ENCODE measurements at regions not wholly inside any gene's neighbourhood (a gene's known extent, or its start where the extent isn't known, plus 50 kb on each side); places are given as distances from the start of the nearest gene placed in this dataset.

- intact Hi-C loops (cut with micrococcal nuclease; ENCODE audit: unreplicated experiment) = no loop called here
- Histone ChIP-seq H3K9me3 (replicated peaks; ENCODE audit: control insufficient read depth, insufficient read depth, low read length) (no peaks in the 10 kb centered on the region; the same call in 2 of the 3 replicates), H3K79me2 (ENCODE audit: control insufficient read depth, insufficient read depth, low read length) (no peaks in the 10 kb centered on the region), H4K20me1 (ENCODE audit: control insufficient read depth, insufficient read depth) (no peaks in the 10 kb centered on the region), H3K4me1 (ENCODE audit: control insufficient read depth, insufficient read depth, low read length) (peaks cover 7% of the 10 kb centered on the region; the same call in 1 of the 2 replicates), H3K4me2 (ENCODE audit: control insufficient read depth, insufficient read depth) (no peak overlapping the region), H3K36me3 (ENCODE audit: control insufficient read depth in 2 of 2, insufficient read depth in 2 of 2, low read length in 1 of 2) (no peaks in the 10 kb centered on the region), H3K9ac (ENCODE audit: control insufficient read depth, insufficient read depth, low read length) (no peak overlapping the region), H3K27me3 (replicated peaks in 1 of 2; ENCODE audit: control insufficient read depth in 2 of 2, insufficient read depth in 2 of 2, low read length in 1 of 2) (no peaks in the 10 kb centered on the region), H2AFZ (ENCODE audit: control insufficient read depth, low read depth, low read length) (no peak overlapping the region), H3K27ac (ENCODE audit: control insufficient read depth, insufficient read depth) (no peak overlapping the region), H3K4me3 (no peak overlapping the region)
- WGBS (ENCODE audit: insufficient coverage, insufficient replicate concordance, low lambda C conversion rate, missing lambda C conversion rate) = 43% methylated on average over 2 of the region's 2 CpGs
- FAIRE-seq (no peak), ATAC-seq (no peak), DNase-seq (ENCODE audit: low read depth, low spot score) (no peak)
- ChIA-PET RAD21 (ENCODE audit: unreplicated experiment) (interaction anchor here (1.6 kb wide), 1 partner anchor 58 kb away, joined by 3 read pairs; no protein-coding TSS in a partner anchor), SMC1A (ENCODE audit: uncharacterized antibody, unreplicated experiment) (interaction anchor here (0.7 kb wide), 1 partner anchor 224 kb away, joined by 4 read pairs; no protein-coding TSS in a partner anchor), CTCF (no interaction called here), POLR2A (no interaction called here)
- TF ChIP-seq MLLT1 (IDR thresholded peaks at IDR 0.05) = no peak
- no peak for TF ChIP-seq ATF7 (IDR thresholded peaks at IDR 0.05; ENCODE audit: low read depth)
- TF ChIP-seq LARP7 (IDR thresholded peaks at IDR 0.05) = no peak
- no peak for TF ChIP-seq MAX (IDR thresholded peaks at IDR 0.05; ENCODE audit: low read depth, low read length)
- TF ChIP-seq NFIC (IDR thresholded peaks at IDR 0.05; ENCODE audit: low read depth, low read length) = no peak
- TF ChIP-seq YY1 (IDR thresholded peaks at IDR 0.05; ENCODE audit: low read depth, low read length) = no peak
- no peak for TF ChIP-seq BRCA1 (IDR thresholded peaks at IDR 0.05; ENCODE audit: low read depth, low read length)
- no peak for TF ChIP-seq SMAD5 (IDR thresholded peaks at IDR 0.05; ENCODE audit: low read depth)
- TF ChIP-seq, protein P1, sequence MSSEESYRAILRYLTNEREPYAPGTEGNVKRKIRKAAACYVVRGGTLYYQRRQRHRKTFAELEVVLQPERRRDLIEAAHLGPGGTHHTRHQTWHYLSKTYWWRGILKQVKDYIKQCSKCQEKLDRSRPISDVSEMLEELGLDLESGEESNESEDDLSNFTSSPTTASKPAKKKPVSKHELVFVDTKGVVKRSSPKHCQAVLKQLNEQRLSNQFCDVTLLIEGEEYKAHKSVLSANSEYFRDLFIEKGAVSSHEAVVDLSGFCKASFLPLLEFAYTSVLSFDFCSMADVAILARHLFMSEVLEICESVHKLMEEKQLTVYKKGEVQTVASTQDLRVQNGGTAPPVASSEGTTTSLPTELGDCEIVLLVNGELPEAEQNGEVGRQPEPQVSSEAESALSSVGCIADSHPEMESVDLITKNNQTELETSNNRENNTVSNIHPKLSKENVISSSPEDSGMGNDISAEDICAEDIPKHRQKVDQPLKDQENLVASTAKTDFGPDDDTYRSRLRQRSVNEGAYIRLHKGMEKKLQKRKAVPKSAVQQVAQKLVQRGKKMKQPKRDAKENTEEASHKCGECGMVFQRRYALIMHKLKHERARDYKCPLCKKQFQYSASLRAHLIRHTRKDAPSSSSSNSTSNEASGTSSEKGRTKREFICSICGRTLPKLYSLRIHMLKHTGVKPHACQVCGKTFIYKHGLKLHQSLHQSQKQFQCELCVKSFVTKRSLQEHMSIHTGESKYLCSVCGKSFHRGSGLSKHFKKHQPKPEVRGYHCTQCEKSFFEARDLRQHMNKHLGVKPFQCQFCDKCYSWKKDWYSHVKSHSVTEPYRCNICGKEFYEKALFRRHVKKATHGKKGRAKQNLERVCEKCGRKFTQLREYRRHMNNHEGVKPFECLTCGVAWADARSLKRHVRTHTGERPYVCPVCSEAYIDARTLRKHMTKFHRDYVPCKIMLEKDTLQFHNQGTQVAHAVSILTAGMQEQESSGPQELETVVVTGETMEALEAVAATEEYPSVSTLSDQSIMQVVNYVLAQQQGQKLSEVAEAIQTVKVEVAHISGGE (CRISPR knock-in tag; IDR thresholded peaks at IDR 0.05) = no peak
- no peak for TF ChIP-seq CHD4 (IDR thresholded peaks at IDR 0.05)
- no peak for TF ChIP-seq ZNF274 (IDR thresholded peaks at IDR 0.05; ENCODE audit: insufficient read depth, insufficient read length)
- BruUV-seq (replicated peaks) = no TSS peak
- in situ Hi-C loops (cut with MboI) = no loop called here
These were observed 458.2 kb upstream of the JARID2 start for GRCh38 chr6:14787677-14788076.

Measured in GM12878 (cell line).